ENCODE measurements at regions not wholly inside any gene's neighbourhood (a gene's known extent, or its start where the extent isn't known, plus 50 kb on each side); places are given as distances from the start of the nearest gene placed in this dataset.

GRCh38 chr12:86950043-86950442, 693.9 kb upstream of the MGAT4C start:
- TF ChIP-seq MXI1 (conservative IDR thresholded peaks at IDR 0.05; ENCODE audit: poor library complexity, severe bottlenecking): no peak
- no peak for TF ChIP-seq EP300 (conservative IDR thresholded peaks at IDR 0.05; ENCODE audit: poor library complexity, severe bottlenecking)
- TF ChIP-seq POLR2AphosphoS5 (IDR thresholded peaks at IDR 0.05): no peak
- no peak for TF ChIP-seq REST (IDR thresholded peaks at IDR 0.05; ENCODE audit: borderline replicate concordance)
- no peak for TF ChIP-seq SMC3 (conservative IDR thresholded peaks at IDR 0.05; ENCODE audit: poor library complexity)
- TF ChIP-seq EZH2 (IDR thresholded peaks at IDR 0.05; ENCODE audit: borderline replicate concordance, insufficient read depth, low read length, poor library complexity, severe bottlenecking): no peak
- H3K27ac ChIP-seq (ENCODE audit: low read length): no peak overlapping the region
- no peaks in the 10 kb centered on the region for H3K36me3 ChIP-seq (ENCODE audit: insufficient read depth, low read length)
- H3K9me3 ChIP-seq (ENCODE audit: low read length): no peaks in the 10 kb centered on the region
- no peak overlapping the region for H3K4me2 ChIP-seq (ENCODE audit: low read length)
- no peaks in the 10 kb centered on the region for H3K9me2 ChIP-seq (ENCODE audit: insufficient read depth, low read length)
- H3K9ac ChIP-seq (ENCODE audit: low read length): no peak overlapping the region
- no peak overlapping the region for H2AFZ ChIP-seq (ENCODE audit: low read depth, low read length)
- H3K27me3 ChIP-seq (ENCODE audit: insufficient read depth, low read depth, low read length): no peaks in the 10 kb centered on the region
- no peaks in the 10 kb centered on the region for H4K20me1 ChIP-seq (ENCODE audit: insufficient read depth)
- no peak overlapping the region for H3K4me3 ChIP-seq (ENCODE audit: low read length)
- H3K79me2 ChIP-seq (replicated peaks; ENCODE audit: insufficient read depth, low read length): no peaks in the 10 kb centered on the region
- H3F3A ChIP-seq (ENCODE audit: insufficient read depth, low read length, poor library complexity, severe bottlenecking): no peaks in the 10 kb centered on the region

GRCh38 chr12:86948851-86949250, 692.7 kb upstream of the MGAT4C start:
- Histone ChIP-seq H3K27me3 (ENCODE audit: insufficient read depth, low read depth, low read length) (no peaks in the 10 kb centered on the region), H3F3A (ENCODE audit: insufficient read depth, low read length, poor library complexity, severe bottlenecking) (no peaks in the 10 kb centered on the region), H3K36me3 (ENCODE audit: insufficient read depth, low read length) (no peaks in the 10 kb centered on the region), H4K20me1 (ENCODE audit: insufficient read depth) (no peaks in the 10 kb centered on the region), H3K9ac (ENCODE audit: low read length) (no peak overlapping the region), H3K9me3 (ENCODE audit: low read length) (no peaks in the 10 kb centered on the region), H3K4me3 (ENCODE audit: low read length) (no peak overlapping the region), H3K9me2 (ENCODE audit: insufficient read depth, low read length) (no peaks in the 10 kb centered on the region), H3K4me2 (ENCODE audit: low read length) (no peak overlapping the region), H3K27ac (ENCODE audit: low read length) (no peak overlapping the region), H3K79me2 (replicated peaks; ENCODE audit: insufficient read depth, low read length) (no peaks in the 10 kb centered on the region), H2AFZ (ENCODE audit: low read depth, low read length) (no peak overlapping the region)
- TF ChIP-seq SMC3 (conservative IDR thresholded peaks at IDR 0.05; ENCODE audit: poor library complexity) (no peak), RAD21 (conservative IDR thresholded peaks at IDR 0.05) (no peak), POLR2AphosphoS5 (IDR thresholded peaks at IDR 0.05) (no peak), MXI1 (conservative IDR thresholded peaks at IDR 0.05; ENCODE audit: poor library complexity, severe bottlenecking) (no peak), REST (IDR thresholded peaks at IDR 0.05; ENCODE audit: borderline replicate concordance) (no peak), EZH2 (IDR thresholded peaks at IDR 0.05; ENCODE audit: borderline replicate concordance, insufficient read depth, low read length, poor library complexity, severe bottlenecking) (no peak), EP300 (conservative IDR thresholded peaks at IDR 0.05; ENCODE audit: poor library complexity, severe bottlenecking) (no peak), CTCF (IDR thresholded peaks at IDR 0.05; ENCODE audit: poor library complexity, severe bottlenecking) (no peak), TAF1 (IDR thresholded peaks at IDR 0.05; ENCODE audit: low read depth) (no peak)

All from neural cell (in vitro differentiated cells).